ENCODE measurements at regions not wholly inside any gene's neighbourhood (a gene's known extent, or its start where the extent isn't known, plus 50 kb on each side); places are given as distances from the start of the nearest gene placed in this dataset.
A peak's percentile ranks its signal among the peaks of the same experiment; 100 is the strongest.
"Not testable (repeated sequence)": the region's sequence is repeated elsewhere in the genome, so short reads cannot be mapped to it uniquely, and the experiment has no call there.

- no peak overlapping the region for H3K4me3 ChIP-seq (ENCODE audit: low read depth, low read length)
- peak; percentile 13 for DNase-seq (ENCODE audit: low read depth)
Measured at GRCh38 chr6:97765461-97765860, 482.4 kb upstream of the MMS22L start.

GRCh38 chr6:97771372-97771771 lies 488.4 kb upstream of the MMS22L start:
- TF ChIP-seq, protein P1, sequence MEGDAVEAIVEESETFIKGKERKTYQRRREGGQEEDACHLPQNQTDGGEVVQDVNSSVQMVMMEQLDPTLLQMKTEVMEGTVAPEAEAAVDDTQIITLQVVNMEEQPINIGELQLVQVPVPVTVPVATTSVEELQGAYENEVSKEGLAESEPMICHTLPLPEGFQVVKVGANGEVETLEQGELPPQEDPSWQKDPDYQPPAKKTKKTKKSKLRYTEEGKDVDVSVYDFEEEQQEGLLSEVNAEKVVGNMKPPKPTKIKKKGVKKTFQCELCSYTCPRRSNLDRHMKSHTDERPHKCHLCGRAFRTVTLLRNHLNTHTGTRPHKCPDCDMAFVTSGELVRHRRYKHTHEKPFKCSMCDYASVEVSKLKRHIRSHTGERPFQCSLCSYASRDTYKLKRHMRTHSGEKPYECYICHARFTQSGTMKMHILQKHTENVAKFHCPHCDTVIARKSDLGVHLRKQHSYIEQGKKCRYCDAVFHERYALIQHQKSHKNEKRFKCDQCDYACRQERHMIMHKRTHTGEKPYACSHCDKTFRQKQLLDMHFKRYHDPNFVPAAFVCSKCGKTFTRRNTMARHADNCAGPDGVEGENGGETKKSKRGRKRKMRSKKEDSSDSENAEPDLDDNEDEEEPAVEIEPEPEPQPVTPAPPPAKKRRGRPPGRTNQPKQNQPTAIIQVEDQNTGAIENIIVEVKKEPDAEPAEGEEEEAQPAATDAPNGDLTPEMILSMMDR (IDR thresholded peaks at IDR 0.05; ENCODE audit: insufficient read depth, low read depth, low read length): no peak
- no peak for DNase-seq (ENCODE audit: low read depth)
- ChIA-PET CTCF (no interaction called here), POLR2A (no interaction called here)
- no peak overlapping the region for H3K4me3 ChIP-seq (ENCODE audit: low read depth, low read length)
- H3K36me3 ChIP-seq (ENCODE audit: control insufficient read depth, insufficient read depth, low read length): no peaks in the 10 kb centered on the region
- H3K27me3 ChIP-seq (ENCODE audit: control insufficient read depth, insufficient read depth, low read length): no peaks in the 10 kb centered on the region

More at GRCh38 chr6:97765461-97765860, 482.4 kb upstream of the MMS22L start:
- H3K36me3 ChIP-seq (ENCODE audit: control insufficient read depth, insufficient read depth, low read length): no peaks in the 10 kb centered on the region
- POLR2A ChIA-PET: no interaction called here
- H3K27me3 ChIP-seq (ENCODE audit: control insufficient read depth, insufficient read depth, low read length): no peaks in the 10 kb centered on the region
- TF ChIP-seq, protein P1 (IDR thresholded peaks at IDR 0.05; ENCODE audit: insufficient read depth, low read depth, low read length): no peak
- CTCF ChIA-PET: no interaction called here

- ChIA-PET CTCF (no interaction called here), POLR2A (no interaction called here)
- TF ChIP-seq, protein P1 (IDR thresholded peaks at IDR 0.05; ENCODE audit: insufficient read depth, low read depth, low read length): no peak
- no peak for DNase-seq (ENCODE audit: low read depth)
- Histone ChIP-seq H3K27me3 (ENCODE audit: control insufficient read depth, insufficient read depth, low read length) (no peaks in the 10 kb centered on the region), H3K4me3 (ENCODE audit: low read depth, low read length) (no peak overlapping the region), H3K36me3 (ENCODE audit: control insufficient read depth, insufficient read depth, low read length) (no peaks in the 10 kb centered on the region)
Measured at GRCh38 chr6:97775012-97775411, 492.0 kb upstream of the MMS22L start.

- POLR2A ChIA-PET: no interaction called here
- CTCF ChIA-PET: no interaction called here
- no peaks in the 10 kb centered on the region for H3K27me3 ChIP-seq (ENCODE audit: control insufficient read depth, insufficient read depth, low read length)
- H3K4me3 ChIP-seq (ENCODE audit: low read depth, low read length): no peak overlapping the region
- DNase-seq (ENCODE audit: low read depth): no peak
- TF ChIP-seq, protein P1 (IDR thresholded peaks at IDR 0.05; ENCODE audit: insufficient read depth, low read depth, low read length): no peak
- H3K36me3 ChIP-seq (ENCODE audit: control insufficient read depth, insufficient read depth, low read length): no peaks in the 10 kb centered on the region
Measured at GRCh38 chr6:97778290-97779038, 495.4 kb upstream of the MMS22L start.

DNA sequence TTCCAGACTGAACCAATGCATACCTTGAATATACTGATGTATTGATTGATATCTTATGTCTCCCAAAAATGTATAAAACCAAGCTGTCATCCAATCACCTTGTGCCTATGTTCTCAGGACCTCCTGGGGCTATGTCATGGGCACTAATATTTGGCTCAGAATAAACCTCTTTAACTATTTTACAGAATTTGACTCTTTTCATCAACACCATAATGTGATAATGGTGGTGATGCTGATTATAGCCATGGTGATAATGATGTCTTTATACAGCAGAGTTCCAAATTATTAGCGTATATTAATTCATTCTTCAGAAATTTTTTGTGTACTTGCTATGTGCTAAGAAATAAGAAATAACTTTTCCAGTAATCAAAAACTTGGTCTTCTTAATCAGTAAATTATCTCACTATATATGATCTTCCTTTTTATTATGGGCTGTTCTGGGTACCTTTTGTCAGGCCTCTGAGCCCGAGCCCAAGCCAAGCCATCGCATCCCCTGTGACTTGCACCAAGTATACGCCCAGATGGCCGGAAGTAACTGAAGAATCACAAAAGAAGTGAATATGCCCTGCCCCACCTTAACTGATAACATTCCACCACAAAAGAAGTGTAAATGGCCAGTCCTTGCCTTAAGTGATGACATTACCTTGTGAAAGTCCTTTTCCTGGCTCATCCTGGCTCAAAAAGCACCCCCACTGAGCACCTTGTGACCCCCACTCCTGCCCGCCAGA lies 496.2 kb upstream of the MMS22L start:
- POLR2A ChIA-PET; H3K27me3 ChIP-seq (ENCODE audit: control insufficient read depth, insufficient read depth, low read length); CTCF ChIA-PET; H3K4me3 ChIP-seq (ENCODE audit: low read depth, low read length); DNase-seq (ENCODE audit: low read depth); H3K36me3 ChIP-seq (ENCODE audit: control insufficient read depth, insufficient read depth, low read length): not testable (repeated sequence)

Measured in BJ (cell line).